OCI-LY7 (cell line): ENCODE measurements at regions not wholly inside any gene's neighbourhood (a gene's known extent, or its start where the extent isn't known, plus 50 kb on each side); places are given as distances from the start of the nearest gene placed in this dataset.

Source experiments
- BruUV-seq: library from RNA; stranded (reverse); fragments of 400-500 nt; replicated peaks from 2 replicates; lab custom pipeline; 2021; lab: Mats Ljungman, UMichigan
- CTCF ChIA-PET: fragments of 300-600 bp; sonication (Branson Sonifier 250); formaldehyde crosslinking; loops from one replicate; lab custom pipeline; 2022; ENCODE audit warnings: antibody characterized with exemption; ENCODE audit not compliant: unreplicated experiment; lab: Charles Lee
- POLR2A ChIA-PET: fragments of 300-600 bp; sonication (Branson Sonifier 250); formaldehyde crosslinking; loops from one replicate; lab custom pipeline; 2022; ENCODE audit warnings: antibody characterized with exemption; lab: Charles Lee
- DNase-seq: peaks from one replicate; pipeline ENCODE4 v3.0.0-alpha.2; 2015; ENCODE audit warnings: low spot score
- H2AFZ ChIP-seq: fragments of 200-600 bp; sonication (generic), shearing (Covaris generic); 2 replicates; pipeline ENCODE4 v1.6.1; 2014; ENCODE audit warnings: mild to moderate bottlenecking, antibody characterized with exemption, low read length, moderate library complexity
- H3K27ac ChIP-seq: fragments of 200-600 bp; sonication (generic); 2 replicates; pipeline ENCODE4 v1.5.1; 2014; ENCODE audit warnings: mixed run types, low read depth, mild to moderate bottlenecking, moderate library complexity, low read length, inconsistent platforms; ENCODE audit not compliant: poor library complexity, severe bottlenecking
- H3K36me3 ChIP-seq: fragments of 200-600 bp; sonication (generic); 2 replicates; pipeline ENCODE4 v1.6.1; 2014; ENCODE audit warnings: mild to moderate bottlenecking, antibody characterized with exemption, low read length, moderate library complexity, mixed read lengths; ENCODE audit not compliant: insufficient read depth
- H3K4me1 ChIP-seq: fragments of 200-600 bp; sonication (generic); 2 replicates; pipeline ENCODE4 v1.5.1; 2014; ENCODE audit warnings: mild to moderate bottlenecking, low read length; ENCODE audit not compliant: insufficient read depth, poor library complexity, severe bottlenecking
- H3K4me2 ChIP-seq: fragments of 200-600 bp; sonication (generic); 2 replicates; pipeline ENCODE4 v1.6.1; 2014; ENCODE audit warnings: mild to moderate bottlenecking, low read length
- H3K4me3 ChIP-seq: fragments of 200-600 bp; sonication (generic); 2 replicates; pipeline ENCODE4 v1.5.1; 2014; ENCODE audit warnings: mild to moderate bottlenecking, low read depth, low read length; ENCODE audit not compliant: poor library complexity, severe bottlenecking
- H3K79me2 ChIP-seq: fragments of 200-600 bp; sonication (generic); 2 replicates; pipeline ENCODE4 v1.6.1; 2016; ENCODE audit warnings: low read depth, mild to moderate bottlenecking, low read length, moderate library complexity, mixed read lengths; ENCODE audit not compliant: insufficient read depth
- H3K9me2 ChIP-seq: fragments of 200-600 bp; sonication (generic); 2 replicates; pipeline ENCODE4 v1.6.1; 2016; ENCODE audit warnings: mild to moderate bottlenecking, low read length, mixed read lengths; ENCODE audit not compliant: insufficient read depth
- H3K9me3 ChIP-seq: fragments of 200-600 bp; sonication (generic); 2 replicates; pipeline ENCODE4 v1.6.1; 2014; ENCODE audit warnings: mild to moderate bottlenecking, mixed run types, low read length, mixed read lengths
- H4K20me1 ChIP-seq: fragments of 200-600 bp; sonication (generic); 2 replicates; pipeline ENCODE4 v1.6.1; 2014; ENCODE audit warnings: mild to moderate bottlenecking, antibody characterized with exemption, low read length, moderate library complexity, mixed read lengths; ENCODE audit not compliant: insufficient read depth
- CTCF ChIP-seq: fragments of 200-600 bp; sonication (generic); conservative IDR thresholded peaks from 2 replicates; pipeline ENCODE4 v1.5.1; 2014; ENCODE audit warnings: mild to moderate bottlenecking, antibody characterized with exemption, low read length, moderate library complexity, mixed read lengths
- EZH2phosphoT487 ChIP-seq: fragments of 200-600 bp; sonication (generic); IDR thresholded peaks from 2 replicates; pipeline ENCODE4 v1.6.1; 2018; ENCODE audit warnings: low read depth, borderline replicate concordance, mild to moderate bottlenecking, mixed run types, antibody characterized with exemption, low read length, moderate library complexity, mixed read lengths
- intact Hi-C: fragments of 100-400 bp; cut with micrococcal nuclease; formaldehyde crosslinking; loops from one replicate; pipeline ENCODE4 v1.10.0; 2022; ENCODE audit not compliant: unreplicated experiment

- BruUV-seq, result no TSS peak
These were observed 937.8 kb downstream of the KCNJ2 start for GRCh38 chr17:71107136-71107535.

GRCh38 chr17:71109697-71110096 lies 940.4 kb downstream of the KCNJ2 start:
- TF ChIP-seq CTCF (no peak), EZH2phosphoT487 (no peak)
- intact Hi-C loops, result no loop called here
- no peak overlapping the region for H3K27ac ChIP-seq
- no peak overlapping the region for H2AFZ ChIP-seq
- DNase-seq, result no peak
- no peaks in the 10 kb centered on the region for H3K79me2 ChIP-seq
- ChIA-PET CTCF (no interaction called here), POLR2A (interaction anchor here (0.7 kb wide), 2 partner anchors 87 to 235 kb away, joined by 3 to 4 read pairs; no protein-coding TSS in a partner anchor)
- no peaks in the 10 kb centered on the region for H3K36me3 ChIP-seq
- H4K20me1 ChIP-seq, result no peaks in the 10 kb centered on the region
- no peaks in the 10 kb centered on the region for H3K9me3 ChIP-seq
- H3K4me3 ChIP-seq, result no peak overlapping the region
- H3K4me1 ChIP-seq, result no peaks in the 10 kb centered on the region
- BruUV-seq, result no TSS peak
- H3K9me2 ChIP-seq, result no peaks in the 10 kb centered on the region
- H3K4me2 ChIP-seq, result no peak overlapping the region

More at GRCh38 chr17:71107136-71107535, 937.8 kb downstream of the KCNJ2 start:
- Histone ChIP-seq H3K36me3 (no peaks in the 10 kb centered on the region), H3K27ac (no peak overlapping the region), H3K4me2 (no peak overlapping the region), H4K20me1 (no peaks in the 10 kb centered on the region), H3K79me2 (no peaks in the 10 kb centered on the region), H3K9me2 (no peaks in the 10 kb centered on the region), H2AFZ (no peak overlapping the region), H3K4me3 (no peak overlapping the region), H3K9me3 (no peaks in the 10 kb centered on the region), H3K4me1 (no peaks in the 10 kb centered on the region)
- no peak for DNase-seq
- intact Hi-C loops, result no loop called here
- ChIA-PET CTCF (no interaction called here), POLR2A (interaction anchor here (0.6 kb wide), 1 partner anchor 1389 kb away, joined by 3 read pairs; no protein-coding TSS in a partner anchor)
- TF ChIP-seq CTCF (no peak), EZH2phosphoT487 (no peak)

GRCh38 chr17:71110326-71110725 lies 941.0 kb downstream of the KCNJ2 start:
- Histone ChIP-seq H2AFZ (no peak overlapping the region), H3K9me3 (no peaks in the 10 kb centered on the region), H3K79me2 (no peaks in the 10 kb centered on the region), H3K4me3 (no peak overlapping the region), H3K4me1 (no peaks in the 10 kb centered on the region), H3K9me2 (no peaks in the 10 kb centered on the region), H4K20me1 (no peaks in the 10 kb centered on the region), H3K4me2 (no peak overlapping the region), H3K36me3 (no peaks in the 10 kb centered on the region), H3K27ac (no peak overlapping the region)
- BruUV-seq, result no TSS peak
- CTCF ChIA-PET, result interaction anchor here (0.6 kb wide), 1 partner anchor 554 kb away, joined by 3 read pairs; no protein-coding TSS in a partner anchor
- no peak for TF ChIP-seq CTCF
- TF ChIP-seq EZH2phosphoT487, result no peak
- DNase-seq, result no peak
- POLR2A ChIA-PET, result interaction anchor here (0.7 kb wide), 1 partner anchor 87 kb away, joined by 4 read pairs; no protein-coding TSS in a partner anchor
- intact Hi-C loops, result no loop called here
